Left lobe of liver (tissue), 2 donors: ENCODE measurements at regions not wholly inside any gene's neighbourhood (a gene's known extent, or its start where the extent isn't known, plus 50 kb on each side); places are given as distances from the start of the nearest gene placed in this dataset.

Experiments used
- ATAC-seq: fragments of 200-7000 bp; cut with Tn5 transposase; one replicate; pipeline ENCODE4 v1.9.1; 2020; ENCODE audit warnings: mild to moderate bottlenecking, moderate library complexity
- DNase-seq: peaks from one replicate; pipeline ENCODE4 v3.0.0-alpha.2; 2020; ENCODE audit warnings: low spot score
- donor health status: DM: no; HTN: no; CAD: no; lungs with moderate emphysema.
- donor health status: DM: no; HTN: yes; CAD: no.

- DNase-seq (no peak), ATAC-seq (no peak)
Measured at GRCh38 chr13:73370066-73370465, 311.3 kb downstream of the KLF5 start.

GRCh38 chr13:73369095-73369494, 310.3 kb downstream of the KLF5 start:
- ATAC-seq: no peak
- DNase-seq: no peak

- DNase-seq: no peak
- peak; percentile 34 for ATAC-seq
Measured at GRCh38 chr13:73368608-73369007, 309.8 kb downstream of the KLF5 start.

- DNase-seq (no peak), ATAC-seq (no peak)
Measured at GRCh38 chr13:73367886-73368285, 309.1 kb downstream of the KLF5 start.

- DNase-seq (no peak), ATAC-seq (no peak)
Measured at GRCh38 chr13:73366241-73366640, 307.4 kb downstream of the KLF5 start.

- ATAC-seq (peak; percentile 46), DNase-seq (no peak)
Measured at GRCh38 chr13:73365681-73366080, 306.9 kb downstream of the KLF5 start.

GRCh38 chr13:73365252-73365651, 306.4 kb downstream of the KLF5 start:
- DNase-seq: no peak
- ATAC-seq: no peak

- ATAC-seq (no peak), DNase-seq (no peak)
Measured at GRCh38 chr13:73364736-73365135, 305.9 kb downstream of the KLF5 start.

- ATAC-seq: no peak
- no peak for DNase-seq
Measured at GRCh38 chr13:73358606-73359095, 299.8 kb downstream of the KLF5 start.

GRCh38 chr13:73355134-73355533, 296.3 kb downstream of the KLF5 start:
- DNase-seq: no peak
- ATAC-seq: no peak

- ATAC-seq: no peak
- no peak for DNase-seq
Measured at GRCh38 chr13:73351730-73352129, 292.9 kb downstream of the KLF5 start.

- ATAC-seq: no peak
Measured at GRCh38 chr13:73341748-73342147, 282.9 kb downstream of the KLF5 start.

GRCh38 chr13:73340069-73340468, 281.3 kb downstream of the KLF5 start:
- ATAC-seq (no peak), DNase-seq (no peak)

More at GRCh38 chr13:73341748-73342147, 282.9 kb downstream of the KLF5 start:
- no peak for DNase-seq

- no peak for DNase-seq
- ATAC-seq: no peak
Measured at GRCh38 chr13:73339086-73339485, 280.3 kb downstream of the KLF5 start.

GRCh38 chr13:73338389-73338788, 279.6 kb downstream of the KLF5 start:
- ATAC-seq (peak; percentile 60), DNase-seq (no peak)

- ATAC-seq (no peak), DNase-seq (no peak)
Measured at GRCh38 chr13:73337532-73337931, 278.7 kb downstream of the KLF5 start.

GRCh38 chr13:73336773-73337172, 278.0 kb downstream of the KLF5 start:
- ATAC-seq (peak; percentile 88), DNase-seq (no peak)

- DNase-seq (no peak), ATAC-seq (no peak)
Measured at GRCh38 chr13:73335944-73336343, 277.1 kb downstream of the KLF5 start.

- no peak for DNase-seq
- ATAC-seq: no peak
Measured at GRCh38 chr13:73335210-73335609, 276.4 kb downstream of the KLF5 start.

- no peak for ATAC-seq
- DNase-seq: no peak
Measured at GRCh38 chr13:73334445-73334844, 275.6 kb downstream of the KLF5 start.

GRCh38 chr13:73331556-73331955, 272.8 kb downstream of the KLF5 start:
- ATAC-seq (no peak), DNase-seq (no peak)

- ATAC-seq (no peak), DNase-seq (no peak)
Measured at GRCh38 chr13:73329355-73329754, 270.6 kb downstream of the KLF5 start.

- DNase-seq (no peak), ATAC-seq (peak; percentile 52)
Measured at GRCh38 chr13:73327579-73327978, 268.8 kb downstream of the KLF5 start.
